Dermis blood vessel endothelial cell (primary cell): ENCODE measurements at regions not wholly inside any gene's neighbourhood (a gene's known extent, or its start where the extent isn't known, plus 50 kb on each side); places are given as distances from the start of the nearest gene placed in this dataset.

Experiments used
- DNase-seq: peaks from one replicate; pipeline ENCODE4 v3.0.0; 2010

DNA sequence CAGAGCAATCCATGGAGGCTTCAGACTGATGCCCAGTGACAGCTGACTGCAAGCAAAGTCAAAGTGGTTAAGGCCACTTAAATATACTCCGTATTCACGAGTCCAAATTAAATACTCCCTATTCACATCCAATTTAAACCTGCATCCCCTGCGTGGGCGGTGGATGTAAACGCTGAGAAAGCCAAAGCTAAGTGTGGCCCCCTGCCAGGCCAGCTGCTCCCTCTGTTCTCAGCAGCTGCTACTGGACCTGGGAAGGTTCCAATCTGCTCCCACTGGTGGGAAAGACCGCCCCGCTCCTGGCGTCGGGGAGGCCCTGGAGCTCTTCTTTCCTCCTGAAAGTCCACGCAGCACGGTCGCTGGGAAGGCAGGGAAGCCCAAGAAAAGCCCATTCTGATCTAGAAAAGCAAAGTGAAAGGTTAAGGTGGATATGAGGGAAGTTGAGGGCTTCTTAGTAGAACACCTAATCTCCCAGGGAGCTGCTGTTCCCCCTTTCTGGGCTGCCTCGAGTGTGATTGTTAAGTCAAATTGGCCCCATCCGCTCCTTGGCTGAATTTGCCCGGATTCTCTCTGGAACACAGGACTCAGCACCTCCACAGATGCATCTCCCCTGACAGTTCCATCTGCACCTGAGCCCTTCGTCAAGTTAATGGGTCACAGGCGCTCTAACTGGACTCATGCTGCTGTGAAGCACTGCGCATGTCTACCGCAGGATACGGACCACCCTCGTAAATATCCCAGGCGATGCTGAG, 205.5 kb downstream of the USP12 start:
- no peak for DNase-seq

DNA sequence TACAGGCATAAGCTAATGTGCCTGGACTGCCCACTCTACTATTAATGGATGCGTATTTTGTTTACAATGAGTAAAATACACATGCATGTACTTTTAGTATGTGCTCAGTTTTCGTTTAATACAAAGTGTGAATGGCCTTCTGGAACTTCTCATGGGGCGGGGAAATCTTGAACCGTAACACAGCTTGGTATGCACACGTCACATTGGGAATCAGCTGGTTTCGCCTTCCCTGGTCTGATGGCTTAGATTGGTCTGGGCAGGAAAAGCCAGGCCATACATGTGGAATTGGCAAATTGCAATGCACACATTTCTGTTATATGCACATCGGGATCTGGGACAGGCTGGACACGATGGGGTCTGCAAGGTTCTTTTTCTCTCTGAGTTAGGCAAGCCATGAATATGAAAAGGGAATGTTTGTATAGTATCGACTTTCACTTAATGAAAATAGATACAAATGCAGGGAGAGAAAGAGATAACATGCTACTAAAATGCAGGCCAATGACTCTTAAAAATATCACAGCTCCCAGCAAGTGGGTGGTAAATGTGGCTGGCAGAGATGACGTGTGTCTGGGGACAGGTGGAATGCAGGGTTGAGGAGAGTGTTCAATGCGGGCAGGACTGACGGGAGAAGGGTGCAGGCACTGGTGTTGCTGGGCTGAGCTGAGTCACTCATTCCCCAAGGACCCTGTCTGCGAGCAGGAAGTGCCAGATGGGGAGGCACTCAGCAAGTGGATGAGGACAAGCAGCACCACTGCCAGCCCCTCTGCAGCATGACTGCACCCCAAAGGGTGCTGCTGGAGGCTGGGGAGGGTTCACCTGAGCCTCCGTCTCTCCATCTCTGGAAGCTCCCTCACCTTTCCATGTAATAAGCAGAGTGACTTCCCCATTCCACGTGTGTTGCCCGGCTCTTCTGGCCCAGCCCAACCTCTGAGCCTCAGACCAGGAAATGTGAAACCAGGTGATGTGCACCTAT, 204.0 kb upstream of the GPR12 start:
- no peak for DNase-seq

- DNase-seq, result no peak
These were observed 202.1 kb upstream of the GPR12 start for GRCh38 chr13:26962671-26963070.

- no peak for DNase-seq
These were observed 201.5 kb upstream of the GPR12 start for GRCh38 chr13:26961890-26962615.

DNA sequence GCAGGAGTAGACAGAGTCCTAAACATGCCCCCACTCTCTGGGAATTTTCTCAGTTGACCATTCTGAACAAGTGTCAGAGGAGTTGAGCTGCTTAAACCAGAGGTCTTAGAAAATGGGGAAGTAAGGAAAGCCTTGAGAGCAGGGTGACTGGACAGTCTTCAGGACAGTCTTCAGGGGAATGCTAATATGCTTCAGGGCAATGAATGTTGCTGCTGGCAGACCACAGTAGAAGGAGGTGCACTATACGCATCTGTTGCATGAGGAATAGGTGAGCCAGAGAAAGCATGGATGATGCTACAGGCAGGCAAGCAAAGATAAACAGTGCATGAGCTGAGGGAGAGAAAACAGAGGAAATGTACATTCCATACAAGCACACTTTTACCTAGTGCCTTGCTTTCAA, 196.6 kb upstream of the GPR12 start:
- DNase-seq, result no peak

DNA sequence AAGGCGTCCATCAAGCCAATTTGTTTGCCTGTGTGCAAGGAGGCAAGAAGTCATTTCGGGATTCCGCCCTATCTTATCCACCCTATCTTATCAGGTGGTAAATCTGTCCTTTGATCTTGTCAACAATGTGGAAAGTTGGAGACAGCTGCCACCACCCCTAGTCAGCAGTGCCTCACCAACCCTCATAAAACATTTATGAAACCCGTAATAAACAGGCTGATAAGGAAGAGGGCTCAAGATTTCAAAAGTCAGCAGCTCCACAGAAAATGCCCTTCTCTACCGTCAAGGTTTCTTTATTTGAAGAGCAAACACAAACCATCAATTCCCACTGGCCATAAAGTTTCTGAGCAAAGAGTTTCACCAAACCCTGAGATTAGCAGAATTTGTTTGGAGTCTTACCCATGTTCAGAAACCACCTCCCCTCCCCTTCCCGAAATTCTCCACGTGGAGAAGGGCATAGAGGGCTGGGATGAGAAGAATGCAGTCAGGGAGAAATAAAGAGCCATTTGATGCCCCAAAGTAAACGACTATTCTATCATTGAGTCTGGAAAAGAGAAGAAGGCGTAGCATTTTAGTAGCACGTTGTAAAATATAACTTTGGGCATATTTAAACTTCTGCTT, 196.0 kb upstream of the GPR12 start:
- DNase-seq, result no peak

- no peak for DNase-seq
These were observed 194.4 kb upstream of the GPR12 start for GRCh38 chr13:26954976-26955375.

- DNase-seq, result no peak
These were observed 192.7 kb upstream of the GPR12 start for GRCh38 chr13:26953291-26953690.

GRCh38 chr13:26952551-26953143, 192.1 kb upstream of the GPR12 start:
- DNase-seq, result no peak

DNA sequence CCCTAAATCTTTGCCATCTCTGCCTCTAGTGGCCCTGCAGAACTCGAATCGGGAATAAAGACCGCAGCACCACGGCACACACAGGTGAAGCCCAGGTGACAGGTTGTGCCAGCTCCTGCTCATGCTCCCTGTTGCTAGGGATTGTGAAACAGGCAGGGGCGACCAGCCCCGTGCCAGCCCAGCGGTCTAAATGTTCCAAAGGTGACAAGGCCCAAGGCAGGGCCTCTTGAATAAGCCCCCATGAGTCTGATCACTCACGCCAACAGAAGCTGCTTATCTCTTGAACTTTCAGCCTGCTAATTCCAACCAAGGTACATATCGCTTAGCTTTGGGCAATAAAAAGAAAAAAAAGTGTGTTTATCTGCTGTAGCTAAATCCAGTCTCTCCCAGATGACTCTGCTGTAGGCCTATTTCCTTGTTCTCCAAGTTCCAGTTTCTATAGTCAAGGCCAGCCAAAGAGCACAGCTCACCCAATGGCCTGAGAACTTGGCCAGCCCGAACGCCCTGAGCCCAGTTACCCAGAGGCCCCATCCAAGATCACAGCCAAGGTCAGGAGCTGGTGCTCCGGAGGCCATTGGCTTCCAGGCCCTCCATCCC, 191.1 kb upstream of the GPR12 start:
- no peak for DNase-seq

- DNase-seq, result no peak
These were observed 190.4 kb upstream of the GPR12 start for GRCh38 chr13:26950968-26951367.

DNA sequence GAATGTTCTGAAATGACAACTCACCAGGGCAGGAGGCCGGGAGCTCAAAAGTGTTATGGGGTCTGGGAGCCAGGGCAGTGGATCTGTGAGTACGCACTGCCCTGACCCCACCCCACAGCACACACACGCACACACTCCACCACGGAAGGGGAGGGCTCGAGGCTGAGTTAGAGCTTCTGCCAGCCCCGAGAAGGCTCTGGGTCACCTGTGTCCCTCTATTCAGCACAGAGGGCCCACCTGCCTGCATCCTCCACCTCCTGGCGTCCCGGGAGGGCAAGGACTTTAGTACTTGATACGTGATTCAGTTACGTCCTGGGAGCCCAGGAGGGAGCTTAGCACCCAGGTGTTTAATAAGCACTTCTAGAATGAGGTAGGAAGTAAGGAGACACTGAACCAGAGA, 190.0 kb upstream of the GPR12 start:
- no peak for DNase-seq

- no peak for DNase-seq
These were observed 189.3 kb upstream of the GPR12 start for GRCh38 chr13:26949701-26950502.

GRCh38 chr13:26948353-26948752, 187.8 kb upstream of the GPR12 start:
- no peak for DNase-seq

DNA sequence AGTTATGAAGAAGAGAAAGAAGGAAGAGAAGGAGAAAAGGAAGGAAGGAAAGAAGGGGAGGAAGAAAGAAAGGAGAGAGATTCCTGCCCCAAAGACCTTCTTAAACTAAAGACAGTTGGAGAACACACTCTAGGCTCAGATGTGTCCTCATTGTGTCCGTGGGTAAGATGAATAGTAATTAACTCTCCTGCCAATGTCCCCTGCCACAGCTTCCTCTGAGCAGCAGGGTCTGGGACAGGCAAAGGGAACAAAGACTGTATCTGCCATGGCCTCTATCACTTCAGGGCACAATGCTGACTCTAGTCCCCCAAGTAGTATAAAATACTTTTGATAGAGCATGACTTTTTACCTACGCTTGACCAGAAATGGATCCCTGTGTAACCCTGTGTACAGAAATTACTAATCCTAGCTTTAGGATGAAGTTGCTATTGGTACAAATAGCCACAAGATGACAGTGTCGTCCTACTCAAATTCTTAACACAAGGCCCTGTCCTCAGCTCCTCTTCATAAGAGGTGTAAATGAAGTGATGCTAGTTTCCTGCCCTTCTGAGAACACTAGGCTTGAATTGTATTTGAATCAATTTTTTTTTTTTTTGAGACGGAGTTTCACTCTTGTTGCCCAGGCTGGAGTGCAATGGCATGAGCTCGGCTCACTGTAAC, 186.2 kb upstream of the GPR12 start:
- DNase-seq, result peak; percentile 62

DNA sequence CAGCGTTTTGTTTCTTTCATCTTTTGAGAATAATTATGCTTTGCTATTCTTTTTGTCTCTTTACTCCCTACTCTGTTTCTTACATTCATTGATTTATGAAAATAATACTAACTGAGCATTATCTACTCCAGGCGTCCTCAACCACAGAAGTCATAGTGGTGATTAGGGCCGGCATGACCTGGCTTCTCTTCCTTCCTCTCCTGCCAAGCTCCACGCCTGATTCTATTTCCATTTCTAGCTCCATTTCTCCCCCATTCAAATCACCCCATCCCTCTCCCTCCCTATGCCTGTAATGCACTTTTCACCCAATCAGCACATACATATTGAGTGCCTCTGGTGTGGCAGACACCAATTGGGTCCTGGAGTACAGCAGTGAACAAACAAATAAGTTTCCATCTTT, 183.2 kb upstream of the GPR12 start:
- no peak for DNase-seq

GRCh38 chr13:26942184-26942583, 181.6 kb upstream of the GPR12 start:
- DNase-seq, result no peak

GRCh38 chr13:26941345-26942174, 181.0 kb upstream of the GPR12 start:
- DNase-seq, result no peak

- DNase-seq, result no peak
These were observed 173.5 kb upstream of the GPR12 start for GRCh38 chr13:26934096-26934495.

DNA sequence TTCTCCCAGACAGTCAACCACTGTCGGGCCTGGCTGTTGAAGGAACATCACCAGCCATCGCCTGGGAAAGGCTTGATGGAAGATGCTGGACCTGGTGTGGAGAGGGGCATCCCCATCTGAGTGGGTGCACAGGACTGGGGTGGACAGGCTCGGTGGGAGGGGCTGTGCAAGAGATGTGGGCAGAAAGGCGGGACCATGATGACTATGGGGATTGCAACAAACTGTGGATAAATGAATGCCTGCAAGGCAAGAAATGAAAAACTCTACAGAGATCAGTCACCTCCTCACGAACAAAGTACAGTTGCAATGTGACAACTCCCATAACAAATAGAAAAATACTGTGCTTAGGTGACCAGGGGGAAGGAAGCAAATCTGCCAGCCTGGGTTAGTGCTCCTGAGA, 171.9 kb upstream of the GPR12 start:
- DNase-seq, result no peak
